H1 (cell line): ENCODE measurements at regions not wholly inside any gene's neighbourhood (a gene's known extent, or its start where the extent isn't known, plus 50 kb on each side); places are given as distances from the start of the nearest gene placed in this dataset.

Experiments used
- CREB1 ChIP-seq: IDR thresholded peaks from 2 replicates; pipeline ENCODE4 v1.6.1; 2012; ENCODE audit warnings: inconsistent platforms
- HDAC2 ChIP-seq, 2 experiments: fragments of 300-600 bp in 1 of 2; sonication (generic) in 1 of 2; IDR thresholded peaks; 2 replicates each; pipeline ENCODE4 v1.6.1; 2011 to 2012; ENCODE audit warnings: low read depth in 2 of 2, low read length in 2 of 2, mild to moderate bottlenecking in 2 of 2, moderate library complexity in 2 of 2, borderline replicate concordance in 1 of 2, inconsistent platforms in 1 of 2
- KDM5A ChIP-seq: fragments of 200-600 bp; IDR thresholded peaks from 2 replicates; pipeline ENCODE4 v1.7.1; 2012; ENCODE audit warnings: mild to moderate bottlenecking, low read length, inconsistent platforms, mixed read lengths
- SP4 ChIP-seq: IDR thresholded peaks from 2 replicates; pipeline ENCODE4 v1.6.1; 2012; ENCODE audit warnings: low read length, inconsistent platforms
- TF ChIP-seq, protein P1 (sequence below), 3 experiments: IDR thresholded peaks; 1 replicate in 2 of 3; 2 replicates in 1 of 3; pipeline versions ENCODE4 v1.5.1 to v1.6.1; 2011; ENCODE audit warnings: low read length in 3 of 3, mild to moderate bottlenecking in 3 of 3, inconsistent platforms in 2 of 3, low read depth in 1 of 3, moderate library complexity in 1 of 3; ENCODE audit not compliant: insufficient read depth in 1 of 3; ENCODE audit errors: control extremely low read depth in 1 of 3

DNA sequence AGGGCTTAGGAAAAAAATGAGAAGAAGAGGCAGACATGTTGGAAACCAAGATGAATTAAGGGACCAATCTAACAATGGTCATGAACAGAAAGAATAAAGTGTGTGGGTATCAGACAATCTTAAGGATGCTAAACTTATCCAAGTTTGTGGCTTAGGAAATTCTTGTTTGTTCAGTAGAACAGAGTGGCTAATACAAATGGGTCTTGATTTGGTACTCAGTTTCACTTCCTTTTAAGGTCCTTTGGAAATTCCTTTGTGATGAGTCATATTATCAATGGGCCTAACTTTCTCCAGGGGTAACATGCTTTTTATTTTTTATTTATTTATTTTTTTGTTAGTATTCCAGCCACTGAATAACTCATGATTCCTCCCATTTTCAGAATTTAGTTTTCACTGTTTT, 1154.7 kb upstream of the FLRT2 start (continued):
- no peak for TF ChIP-seq SP4
- TF ChIP-seq, protein P1, sequence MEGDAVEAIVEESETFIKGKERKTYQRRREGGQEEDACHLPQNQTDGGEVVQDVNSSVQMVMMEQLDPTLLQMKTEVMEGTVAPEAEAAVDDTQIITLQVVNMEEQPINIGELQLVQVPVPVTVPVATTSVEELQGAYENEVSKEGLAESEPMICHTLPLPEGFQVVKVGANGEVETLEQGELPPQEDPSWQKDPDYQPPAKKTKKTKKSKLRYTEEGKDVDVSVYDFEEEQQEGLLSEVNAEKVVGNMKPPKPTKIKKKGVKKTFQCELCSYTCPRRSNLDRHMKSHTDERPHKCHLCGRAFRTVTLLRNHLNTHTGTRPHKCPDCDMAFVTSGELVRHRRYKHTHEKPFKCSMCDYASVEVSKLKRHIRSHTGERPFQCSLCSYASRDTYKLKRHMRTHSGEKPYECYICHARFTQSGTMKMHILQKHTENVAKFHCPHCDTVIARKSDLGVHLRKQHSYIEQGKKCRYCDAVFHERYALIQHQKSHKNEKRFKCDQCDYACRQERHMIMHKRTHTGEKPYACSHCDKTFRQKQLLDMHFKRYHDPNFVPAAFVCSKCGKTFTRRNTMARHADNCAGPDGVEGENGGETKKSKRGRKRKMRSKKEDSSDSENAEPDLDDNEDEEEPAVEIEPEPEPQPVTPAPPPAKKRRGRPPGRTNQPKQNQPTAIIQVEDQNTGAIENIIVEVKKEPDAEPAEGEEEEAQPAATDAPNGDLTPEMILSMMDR (IDR thresholded peaks at IDR 0.05; ENCODE audit: control extremely low read depth in 1 of 3, insufficient read depth in 1 of 3, low read depth in 1 of 3, low read length in 3 of 3) = no peak
- TF ChIP-seq CREB1 = no peak
- no peak for TF ChIP-seq KDM5A
- no peak for TF ChIP-seq HDAC2 (IDR thresholded peaks at IDR 0.05; ENCODE audit: borderline replicate concordance in 1 of 2, low read depth in 2 of 2, low read length in 2 of 2)
- TF ChIP-seq, all 59 proteins: peak for 0
